ENCODE measurements at regions not wholly inside any gene's neighbourhood (a gene's known extent, or its start where the extent isn't known, plus 50 kb on each side); places are given as distances from the start of the nearest gene placed in this dataset.

GRCh38 chr2:62577994-62578781, 72.2 kb upstream of the TMEM17 start:
- H3K4me3 ChIP-seq, result no peak overlapping the region
- no peak overlapping the region for H3K27ac ChIP-seq
- intact Hi-C loops (cut with DNase I), result no loop called here
- TF ChIP-seq CTCF (IDR thresholded peaks at IDR 0.05), result no peak
- H3K27me3 ChIP-seq, result no peaks in the 10 kb centered on the region
- H3K9me3 ChIP-seq, result no peaks in the 10 kb centered on the region
- no peak for DNase-seq
- H3K36me3 ChIP-seq, result no peaks in the 10 kb centered on the region
- peaks cover 0 to 13% (median 0%) of the 10 kb centered on the region in 9 donors for H3K4me1 ChIP-seq
- 62 to 63% methylated on average over 2 of the region's 2 CpGs for WGBS, 2 donors
- ATAC-seq, result peak in 1 of 8 donors; percentile 52

GRCh38 chr2:62576276-62576939, 70.4 kb upstream of the TMEM17 start:
- no peak overlapping the region for H3K27ac ChIP-seq
- H3K4me3 ChIP-seq, result no peak overlapping the region
- no peaks in the 10 kb centered on the region for H3K36me3 ChIP-seq
- DNase-seq (no peak), ATAC-seq (no peak)
- H3K27me3 ChIP-seq, result peaks cover 0 to 10% (median 5%) of the 10 kb centered on the region in 7 donors
- WGBS, 2 donors, result 61 to 62% methylated on average over 2 of the region's 2 CpGs
- intact Hi-C loops (cut with DNase I), result no loop called here
- no peak for TF ChIP-seq CTCF (IDR thresholded peaks at IDR 0.05)
- no peaks in the 10 kb centered on the region for H3K9me3 ChIP-seq
- peaks cover 0 to 13% (median 0%) of the 10 kb centered on the region in 9 donors for H3K4me1 ChIP-seq

- peaks cover 0 to 25% (median 19%) of the 10 kb centered on the region in 7 donors for H3K27me3 ChIP-seq
- no peak for ATAC-seq
Observed at GRCh38 chr2:62573936-62574335, 67.9 kb upstream of the TMEM17 start.

More at GRCh38 chr2:62573936-62574335, 67.9 kb upstream of the TMEM17 start:
- no peak for DNase-seq
- Histone ChIP-seq H3K4me3 (no peak overlapping the region), H3K4me1 (peaks cover 0 to 19% (median 9%) of the 10 kb centered on the region in 9 donors), H3K9me3 (no peaks in the 10 kb centered on the region), H3K36me3 (no peaks in the 10 kb centered on the region), H3K27ac (no peak overlapping the region)
- intact Hi-C loops (cut with DNase I), result no loop called here
- TF ChIP-seq CTCF (IDR thresholded peaks at IDR 0.05), result no peak
